WTC11 (cell line): ENCODE measurements at regions not wholly inside any gene's neighbourhood (a gene's known extent, or its start where the extent isn't known, plus 50 kb on each side); places are given as distances from the start of the nearest gene placed in this dataset.

Experiments used
- ATAC-seq: fragments of 200-7000 bp; cut with Tn5 transposase; 2 replicates; pipeline ENCODE4 v1.10.0; 2021; ENCODE audit warnings: mild to moderate bottlenecking, moderate library complexity
- CTCF ChIA-PET: fragments of 300-600 bp; sonication (Branson Sonifier 250); formaldehyde crosslinking; loops from one replicate; lab custom pipeline; 2021; ENCODE audit warnings: antibody characterized with exemption; lab: Charles Lee
- POLR2A ChIA-PET: fragments of 350-600 bp; sonication (Branson Sonifier 250); formaldehyde crosslinking; loops from one replicate; lab custom pipeline; 2021; ENCODE audit warnings: antibody characterized with exemption; lab: Charles Lee
- DNase-seq: peaks from one replicate; pipeline ENCODE4 v3.0.0; 2021; ENCODE audit warnings: low spot score
- H3K27ac Mint-ChIP-seq: 2 replicates; pipeline ENCODE4 v1.8.0; 2021; ENCODE audit warnings: mixed read lengths
- H3K27me3 Mint-ChIP-seq: 2 replicates; pipeline ENCODE4 v1.8.0; 2021; ENCODE audit warnings: low read depth, mild to moderate bottlenecking, moderate library complexity, mixed read lengths
- H3K36me3 Mint-ChIP-seq: 2 replicates; pipeline ENCODE4 v1.8.0; 2021; ENCODE audit warnings: mixed read lengths
- H3K4me1 Mint-ChIP-seq: 2 replicates; pipeline ENCODE4 v1.8.0; 2022; ENCODE audit warnings: mixed read lengths
- H3K4me3 Mint-ChIP-seq: 2 replicates; pipeline ENCODE4 v1.8.0; 2021; ENCODE audit warnings: mild to moderate bottlenecking, moderate library complexity, mixed read lengths
- H3K9me3 Mint-ChIP-seq: 2 replicates; pipeline ENCODE4 v1.8.0; 2021; ENCODE audit warnings: mixed read lengths
- CREM ChIP-seq: sonication (generic); formaldehyde crosslinking; IDR thresholded peaks from 2 replicates; pipeline ENCODE4 v1.8.1; 2022; ENCODE audit warnings: mild to moderate bottlenecking, missing genetic modification reagents, moderate library complexity
- GRHL2 ChIP-seq: fragments of 250-450 bp; sonication (Bioruptor Pico); IDR thresholded peaks from 2 replicates; pipeline ENCODE4 v1.8.0; 2022; ENCODE audit warnings: mild to moderate bottlenecking, moderate library complexity; ENCODE audit not compliant: insufficient replicate concordance, severe bottlenecking
- KAT7 ChIP-seq: sonication (generic); formaldehyde crosslinking; IDR thresholded peaks from 2 replicates; pipeline ENCODE4 v1.8.1; 2023; ENCODE audit warnings: missing genetic modification reagents, mild to moderate bottlenecking, borderline replicate concordance
- NR2C2 ChIP-seq: sonication (generic); formaldehyde crosslinking; IDR thresholded peaks from 2 replicates; pipeline ENCODE4 v1.8.0; 2022; ENCODE audit warnings: mild to moderate bottlenecking, missing genetic modification reagents
- SMAD3 ChIP-seq: sonication (generic); formaldehyde crosslinking; IDR thresholded peaks from 2 replicates; pipeline ENCODE4 v1.8.0; 2022; ENCODE audit warnings: missing genetic modification reagents, mild to moderate bottlenecking, borderline replicate concordance
- TCF7 ChIP-seq: sonication (generic); formaldehyde crosslinking; IDR thresholded peaks from 2 replicates; pipeline ENCODE4 v1.8.0; 2022; ENCODE audit warnings: mild to moderate bottlenecking, low read depth, missing genetic modification reagents, moderate library complexity
- ZNF121 ChIP-seq: sonication (generic); formaldehyde crosslinking; IDR thresholded peaks from 2 replicates; pipeline ENCODE4 v1.8.0; 2023; ENCODE audit warnings: missing genetic modification reagents
- ZNF219 ChIP-seq: sonication (generic); formaldehyde crosslinking; IDR thresholded peaks from 2 replicates; pipeline ENCODE4 v1.8.0; 2023; ENCODE audit warnings: missing genetic modification reagents, mild to moderate bottlenecking, borderline replicate concordance
- ZNF232 ChIP-seq: sonication (generic); formaldehyde crosslinking; IDR thresholded peaks from 2 replicates; pipeline ENCODE4 v1.8.0; 2022; ENCODE audit warnings: mild to moderate bottlenecking, missing genetic modification reagents
- ZNF423 ChIP-seq: fragments of 250-450 bp; sonication (Bioruptor Pico); IDR thresholded peaks from 2 replicates; pipeline ENCODE4 v2.1.2; 2022; ENCODE audit warnings: mild to moderate bottlenecking, moderate library complexity
- ZNF671 ChIP-seq: fragments of 250-450 bp; sonication (Bioruptor Pico); IDR thresholded peaks from 2 replicates; pipeline ENCODE4 v1.8.0; 2021; ENCODE audit warnings: mild to moderate bottlenecking
- TF ChIP-seq, protein P1 (sequence below): sonication (generic); formaldehyde crosslinking; conservative IDR thresholded peaks from 2 replicates; pipeline ENCODE4 v1.8.1; 2023; ENCODE audit warnings: mild to moderate bottlenecking, low read depth, missing genetic modification reagents, moderate library complexity
- TF ChIP-seq, protein P2 (sequence below): sonication (generic); formaldehyde crosslinking; IDR thresholded peaks from 2 replicates; pipeline ENCODE4 v1.8.1; 2022; ENCODE audit warnings: missing genetic modification reagents, borderline replicate concordance
- TF ChIP-seq, protein P3 (sequence below): fragments of 200-600 bp; IDR thresholded peaks from 2 replicates; pipeline ENCODE4 v1.8.0; 2022; ENCODE audit warnings: antibody characterized with exemption
- TF ChIP-seq, protein P4 (sequence below): sonication (generic); formaldehyde crosslinking; IDR thresholded peaks from 2 replicates; pipeline ENCODE4 v1.8.1; 2022; ENCODE audit warnings: low read depth, missing genetic modification reagents, borderline replicate concordance
- TF ChIP-seq, protein P5 (sequence below): sonication (generic); formaldehyde crosslinking; IDR thresholded peaks from 2 replicates; pipeline ENCODE4 v1.8.1; 2022; ENCODE audit warnings: mild to moderate bottlenecking, moderate library complexity, missing genetic modification reagents
- TF ChIP-seq, protein P6 (sequence below): fragments of 250-450 bp; sonication (Bioruptor Pico); conservative IDR thresholded peaks from 2 replicates; pipeline ENCODE4 v1.9.0; 2021; ENCODE audit warnings: mild to moderate bottlenecking
- TF ChIP-seq, protein P7 (sequence below): sonication (generic); formaldehyde crosslinking; IDR thresholded peaks from 2 replicates; pipeline ENCODE4 v1.8.0; 2022; ENCODE audit warnings: mild to moderate bottlenecking, missing genetic modification reagents
- TF ChIP-seq, protein P8 (sequence below): fragments of 250-450 bp; sonication (Bioruptor Pico); IDR thresholded peaks from 2 replicates; pipeline ENCODE4 v1.9.0; 2021; ENCODE audit warnings: mild to moderate bottlenecking

DNA sequence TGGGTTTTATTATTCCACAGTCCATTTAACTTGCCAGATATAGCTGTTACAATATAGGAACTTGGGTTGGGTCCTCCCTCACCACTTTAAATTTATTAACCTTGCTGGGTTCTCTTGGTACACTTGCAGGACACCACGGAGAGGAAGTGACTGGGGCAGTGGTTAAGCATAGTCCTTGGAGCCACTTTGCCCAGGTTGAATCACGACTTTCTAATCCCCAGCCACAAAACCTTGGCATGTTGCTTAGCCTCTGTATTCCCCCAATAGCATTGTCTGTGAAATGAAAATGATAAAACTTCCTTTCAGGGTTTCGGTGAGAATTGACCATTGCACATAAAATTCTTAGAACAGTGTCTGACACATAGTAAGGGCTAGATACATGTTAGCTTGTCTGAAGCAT lies 221.2 kb downstream of the IRS1 start (continued):
- TF ChIP-seq, protein P1, sequence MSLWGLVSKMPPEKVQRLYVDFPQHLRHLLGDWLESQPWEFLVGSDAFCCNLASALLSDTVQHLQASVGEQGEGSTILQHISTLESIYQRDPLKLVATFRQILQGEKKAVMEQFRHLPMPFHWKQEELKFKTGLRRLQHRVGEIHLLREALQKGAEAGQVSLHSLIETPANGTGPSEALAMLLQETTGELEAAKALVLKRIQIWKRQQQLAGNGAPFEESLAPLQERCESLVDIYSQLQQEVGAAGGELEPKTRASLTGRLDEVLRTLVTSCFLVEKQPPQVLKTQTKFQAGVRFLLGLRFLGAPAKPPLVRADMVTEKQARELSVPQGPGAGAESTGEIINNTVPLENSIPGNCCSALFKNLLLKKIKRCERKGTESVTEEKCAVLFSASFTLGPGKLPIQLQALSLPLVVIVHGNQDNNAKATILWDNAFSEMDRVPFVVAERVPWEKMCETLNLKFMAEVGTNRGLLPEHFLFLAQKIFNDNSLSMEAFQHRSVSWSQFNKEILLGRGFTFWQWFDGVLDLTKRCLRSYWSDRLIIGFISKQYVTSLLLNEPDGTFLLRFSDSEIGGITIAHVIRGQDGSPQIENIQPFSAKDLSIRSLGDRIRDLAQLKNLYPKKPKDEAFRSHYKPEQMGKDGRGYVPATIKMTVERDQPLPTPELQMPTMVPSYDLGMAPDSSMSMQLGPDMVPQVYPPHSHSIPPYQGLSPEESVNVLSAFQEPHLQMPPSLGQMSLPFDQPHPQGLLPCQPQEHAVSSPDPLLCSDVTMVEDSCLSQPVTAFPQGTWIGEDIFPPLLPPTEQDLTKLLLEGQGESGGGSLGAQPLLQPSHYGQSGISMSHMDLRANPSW (CRISPR knock-in tag): no peak
- no peak for TF ChIP-seq ZNF423 (CRISPR knock-in tag)
- TF ChIP-seq ZNF121: no peak
- no peak for TF ChIP-seq ZNF232
- no peak for TF ChIP-seq KAT7 (CRISPR knock-in tag)
- TF ChIP-seq, protein P2, sequence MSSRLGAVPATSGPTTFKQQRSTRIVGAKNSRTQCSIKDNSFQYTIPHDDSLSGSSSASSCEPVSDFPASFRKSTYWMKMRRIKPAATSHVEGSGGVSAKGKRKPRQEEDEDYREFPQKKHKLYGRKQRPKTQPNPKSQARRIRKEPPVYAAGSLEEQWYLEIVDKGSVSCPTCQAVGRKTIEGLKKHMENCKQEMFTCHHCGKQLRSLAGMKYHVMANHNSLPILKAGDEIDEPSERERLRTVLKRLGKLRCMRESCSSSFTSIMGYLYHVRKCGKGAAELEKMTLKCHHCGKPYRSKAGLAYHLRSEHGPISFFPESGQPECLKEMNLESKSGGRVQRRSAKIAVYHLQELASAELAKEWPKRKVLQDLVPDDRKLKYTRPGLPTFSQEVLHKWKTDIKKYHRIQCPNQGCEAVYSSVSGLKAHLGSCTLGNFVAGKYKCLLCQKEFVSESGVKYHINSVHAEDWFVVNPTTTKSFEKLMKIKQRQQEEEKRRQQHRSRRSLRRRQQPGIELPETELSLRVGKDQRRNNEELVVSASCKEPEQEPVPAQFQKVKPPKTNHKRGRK (CRISPR knock-in tag): no peak
- no peak for TF ChIP-seq NR2C2 (CRISPR knock-in tag)
- TF ChIP-seq, protein P3, sequence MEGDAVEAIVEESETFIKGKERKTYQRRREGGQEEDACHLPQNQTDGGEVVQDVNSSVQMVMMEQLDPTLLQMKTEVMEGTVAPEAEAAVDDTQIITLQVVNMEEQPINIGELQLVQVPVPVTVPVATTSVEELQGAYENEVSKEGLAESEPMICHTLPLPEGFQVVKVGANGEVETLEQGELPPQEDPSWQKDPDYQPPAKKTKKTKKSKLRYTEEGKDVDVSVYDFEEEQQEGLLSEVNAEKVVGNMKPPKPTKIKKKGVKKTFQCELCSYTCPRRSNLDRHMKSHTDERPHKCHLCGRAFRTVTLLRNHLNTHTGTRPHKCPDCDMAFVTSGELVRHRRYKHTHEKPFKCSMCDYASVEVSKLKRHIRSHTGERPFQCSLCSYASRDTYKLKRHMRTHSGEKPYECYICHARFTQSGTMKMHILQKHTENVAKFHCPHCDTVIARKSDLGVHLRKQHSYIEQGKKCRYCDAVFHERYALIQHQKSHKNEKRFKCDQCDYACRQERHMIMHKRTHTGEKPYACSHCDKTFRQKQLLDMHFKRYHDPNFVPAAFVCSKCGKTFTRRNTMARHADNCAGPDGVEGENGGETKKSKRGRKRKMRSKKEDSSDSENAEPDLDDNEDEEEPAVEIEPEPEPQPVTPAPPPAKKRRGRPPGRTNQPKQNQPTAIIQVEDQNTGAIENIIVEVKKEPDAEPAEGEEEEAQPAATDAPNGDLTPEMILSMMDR: no peak

DNA sequence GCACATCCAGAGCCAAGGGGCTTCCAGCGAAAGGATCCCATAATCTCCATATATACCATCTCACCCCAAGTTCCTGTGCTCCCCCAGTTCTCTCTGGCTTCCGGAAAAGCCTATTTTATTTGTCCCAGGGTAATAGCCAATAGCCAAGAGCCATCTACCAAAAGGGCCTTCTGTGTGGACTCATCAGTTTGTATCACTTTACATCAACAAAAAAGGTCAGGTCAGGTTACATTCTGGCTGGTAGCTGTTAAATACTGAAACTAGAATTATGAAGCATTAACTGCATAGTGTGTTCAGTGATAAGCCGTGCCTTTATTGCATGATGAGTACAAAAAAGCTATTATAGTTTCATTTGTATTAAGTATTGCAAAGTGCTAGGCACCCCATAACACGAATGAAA lies 223.7 kb downstream of the IRS1 start:
- no peak for ATAC-seq
- H3K4me3 Mint-ChIP-seq: no peak overlapping the region
- no peak for TF ChIP-seq TCF7 (CRISPR knock-in tag)
- TF ChIP-seq, protein P4, sequence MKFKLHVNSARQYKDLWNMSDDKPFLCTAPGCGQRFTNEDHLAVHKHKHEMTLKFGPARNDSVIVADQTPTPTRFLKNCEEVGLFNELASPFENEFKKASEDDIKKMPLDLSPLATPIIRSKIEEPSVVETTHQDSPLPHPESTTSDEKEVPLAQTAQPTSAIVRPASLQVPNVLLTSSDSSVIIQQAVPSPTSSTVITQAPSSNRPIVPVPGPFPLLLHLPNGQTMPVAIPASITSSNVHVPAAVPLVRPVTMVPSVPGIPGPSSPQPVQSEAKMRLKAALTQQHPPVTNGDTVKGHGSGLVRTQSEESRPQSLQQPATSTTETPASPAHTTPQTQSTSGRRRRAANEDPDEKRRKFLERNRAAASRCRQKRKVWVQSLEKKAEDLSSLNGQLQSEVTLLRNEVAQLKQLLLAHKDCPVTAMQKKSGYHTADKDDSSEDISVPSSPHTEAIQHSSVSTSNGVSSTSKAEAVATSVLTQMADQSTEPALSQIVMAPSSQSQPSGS (CRISPR knock-in tag): no peak
- TF ChIP-seq, protein P5, sequence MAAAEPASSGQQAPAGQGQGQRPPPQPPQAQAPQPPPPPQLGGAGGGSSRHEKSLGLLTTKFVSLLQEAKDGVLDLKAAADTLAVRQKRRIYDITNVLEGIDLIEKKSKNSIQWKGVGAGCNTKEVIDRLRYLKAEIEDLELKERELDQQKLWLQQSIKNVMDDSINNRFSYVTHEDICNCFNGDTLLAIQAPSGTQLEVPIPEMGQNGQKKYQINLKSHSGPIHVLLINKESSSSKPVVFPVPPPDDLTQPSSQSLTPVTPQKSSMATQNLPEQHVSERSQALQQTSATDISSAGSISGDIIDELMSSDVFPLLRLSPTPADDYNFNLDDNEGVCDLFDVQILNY (CRISPR knock-in tag): no peak
- TF ChIP-seq ZNF232: no peak
- no peak for TF ChIP-seq SMAD3
- no peak for TF ChIP-seq ZNF671
- no peak for TF ChIP-seq ZNF219 (CRISPR knock-in tag)
- no peak for TF ChIP-seq CREM (CRISPR knock-in tag)
- TF ChIP-seq, protein P6, sequence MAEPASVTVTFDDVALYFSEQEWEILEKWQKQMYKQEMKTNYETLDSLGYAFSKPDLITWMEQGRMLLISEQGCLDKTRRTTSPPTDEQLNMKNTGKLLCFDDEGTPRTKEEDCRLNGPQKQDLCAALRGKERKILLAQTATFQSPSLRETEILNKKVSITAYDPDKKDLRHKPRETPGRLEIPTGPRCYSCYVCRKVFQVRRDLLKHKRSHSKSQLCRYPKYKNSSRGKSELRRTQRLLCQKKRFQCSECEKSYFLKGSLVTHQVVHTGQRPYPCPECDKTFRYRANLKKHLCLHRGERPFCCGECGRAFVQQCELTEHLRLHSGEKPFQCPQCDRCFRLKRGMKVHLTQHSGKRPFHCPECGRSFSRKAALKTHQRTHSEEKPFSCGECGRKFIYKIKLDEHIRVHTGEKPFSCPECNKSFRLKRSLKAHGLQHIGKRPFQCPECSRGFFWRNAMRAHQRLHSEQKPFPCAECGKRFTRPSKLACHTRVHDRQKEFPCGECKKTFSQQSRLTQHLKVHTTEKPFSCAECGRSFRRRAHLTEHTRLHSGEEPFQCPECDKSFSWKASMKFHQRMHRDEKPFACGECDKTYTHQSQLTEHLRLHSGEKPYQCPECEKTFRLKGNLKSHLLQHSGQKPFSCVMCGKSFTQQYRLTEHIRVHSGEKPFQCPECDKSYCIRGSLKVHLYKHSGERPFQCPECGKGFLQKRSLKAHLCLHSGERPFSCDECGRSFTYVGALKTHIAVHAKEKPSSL (CRISPR knock-in tag): no peak
- no peak for TF ChIP-seq GRHL2
- TF ChIP-seq, protein P7, sequence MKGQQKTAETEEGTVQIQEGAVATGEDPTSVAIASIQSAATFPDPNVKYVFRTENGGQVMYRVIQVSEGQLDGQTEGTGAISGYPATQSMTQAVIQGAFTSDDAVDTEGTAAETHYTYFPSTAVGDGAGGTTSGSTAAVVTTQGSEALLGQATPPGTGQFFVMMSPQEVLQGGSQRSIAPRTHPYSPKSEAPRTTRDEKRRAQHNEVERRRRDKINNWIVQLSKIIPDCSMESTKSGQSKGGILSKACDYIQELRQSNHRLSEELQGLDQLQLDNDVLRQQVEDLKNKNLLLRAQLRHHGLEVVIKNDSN: no peak
- TF ChIP-seq, protein P8, sequence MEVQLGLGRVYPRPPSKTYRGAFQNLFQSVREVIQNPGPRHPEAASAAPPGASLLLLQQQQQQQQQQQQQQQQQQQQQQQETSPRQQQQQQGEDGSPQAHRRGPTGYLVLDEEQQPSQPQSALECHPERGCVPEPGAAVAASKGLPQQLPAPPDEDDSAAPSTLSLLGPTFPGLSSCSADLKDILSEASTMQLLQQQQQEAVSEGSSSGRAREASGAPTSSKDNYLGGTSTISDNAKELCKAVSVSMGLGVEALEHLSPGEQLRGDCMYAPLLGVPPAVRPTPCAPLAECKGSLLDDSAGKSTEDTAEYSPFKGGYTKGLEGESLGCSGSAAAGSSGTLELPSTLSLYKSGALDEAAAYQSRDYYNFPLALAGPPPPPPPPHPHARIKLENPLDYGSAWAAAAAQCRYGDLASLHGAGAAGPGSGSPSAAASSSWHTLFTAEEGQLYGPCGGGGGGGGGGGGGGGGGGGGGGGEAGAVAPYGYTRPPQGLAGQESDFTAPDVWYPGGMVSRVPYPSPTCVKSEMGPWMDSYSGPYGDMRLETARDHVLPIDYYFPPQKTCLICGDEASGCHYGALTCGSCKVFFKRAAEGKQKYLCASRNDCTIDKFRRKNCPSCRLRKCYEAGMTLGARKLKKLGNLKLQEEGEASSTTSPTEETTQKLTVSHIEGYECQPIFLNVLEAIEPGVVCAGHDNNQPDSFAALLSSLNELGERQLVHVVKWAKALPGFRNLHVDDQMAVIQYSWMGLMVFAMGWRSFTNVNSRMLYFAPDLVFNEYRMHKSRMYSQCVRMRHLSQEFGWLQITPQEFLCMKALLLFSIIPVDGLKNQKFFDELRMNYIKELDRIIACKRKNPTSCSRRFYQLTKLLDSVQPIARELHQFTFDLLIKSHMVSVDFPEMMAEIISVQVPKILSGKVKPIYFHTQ (CRISPR knock-in tag): no peak
- TF ChIP-seq, all 79 proteins: peak for 0
- ChIA-PET POLR2A (no interaction called here), CTCF (interaction anchor here (0.5 kb wide), 1 partner anchor 68 kb away, joined by 4 read pairs; no protein-coding TSS in a partner anchor)
- DNase-seq: no peak
- Mint-ChIP-seq H3K9me3 (peaks cover 9% of the 10 kb centered on the region), H3K27ac (no peak overlapping the region), H3K27me3 (no peaks in the 10 kb centered on the region), H3K4me1 (peaks cover 5% of the 10 kb centered on the region; the same call in 1 of the 2 replicates), H3K36me3 (no peaks in the 10 kb centered on the region)
